ENCODE measurements at regions not wholly inside any gene's neighbourhood (a gene's known extent, or its start where the extent isn't known, plus 50 kb on each side); places are given as distances from the start of the nearest gene placed in this dataset.

- Histone ChIP-seq H3K27me3 (no peaks in the 10 kb centered on the region), H3K4me3 (no peak overlapping the region), H3K36me3 (no peaks in the 10 kb centered on the region), H3K4me1 (peaks cover 0 to 9% (median 0%) of the 10 kb centered on the region in 4 donors), H3K27ac (no peak overlapping the region), H3K9me3 (no peaks in the 10 kb centered on the region)
- intact Hi-C loops (cut with DNase I; ENCODE audit: low total_unique reads): no loop called here
- no peak for TF ChIP-seq POLR2A (IDR thresholded peaks at IDR 0.05)
- no peak for TF ChIP-seq EP300 (IDR thresholded peaks at IDR 0.05)
- TF ChIP-seq POLR2AphosphoS5 (IDR thresholded peaks at IDR 0.05): no peak
- TF ChIP-seq, protein P1, sequence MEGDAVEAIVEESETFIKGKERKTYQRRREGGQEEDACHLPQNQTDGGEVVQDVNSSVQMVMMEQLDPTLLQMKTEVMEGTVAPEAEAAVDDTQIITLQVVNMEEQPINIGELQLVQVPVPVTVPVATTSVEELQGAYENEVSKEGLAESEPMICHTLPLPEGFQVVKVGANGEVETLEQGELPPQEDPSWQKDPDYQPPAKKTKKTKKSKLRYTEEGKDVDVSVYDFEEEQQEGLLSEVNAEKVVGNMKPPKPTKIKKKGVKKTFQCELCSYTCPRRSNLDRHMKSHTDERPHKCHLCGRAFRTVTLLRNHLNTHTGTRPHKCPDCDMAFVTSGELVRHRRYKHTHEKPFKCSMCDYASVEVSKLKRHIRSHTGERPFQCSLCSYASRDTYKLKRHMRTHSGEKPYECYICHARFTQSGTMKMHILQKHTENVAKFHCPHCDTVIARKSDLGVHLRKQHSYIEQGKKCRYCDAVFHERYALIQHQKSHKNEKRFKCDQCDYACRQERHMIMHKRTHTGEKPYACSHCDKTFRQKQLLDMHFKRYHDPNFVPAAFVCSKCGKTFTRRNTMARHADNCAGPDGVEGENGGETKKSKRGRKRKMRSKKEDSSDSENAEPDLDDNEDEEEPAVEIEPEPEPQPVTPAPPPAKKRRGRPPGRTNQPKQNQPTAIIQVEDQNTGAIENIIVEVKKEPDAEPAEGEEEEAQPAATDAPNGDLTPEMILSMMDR (IDR thresholded peaks at IDR 0.05): no peak
- DNase-seq: no peak
- WGBS, 5 donors: 77 to 96% (median 89%) methylated on average over 2 of the region's 2 CpGs
Measured at GRCh38 chr14:30053103-30053502, 125.5 kb upstream of the PRKD1 start.

DNA sequence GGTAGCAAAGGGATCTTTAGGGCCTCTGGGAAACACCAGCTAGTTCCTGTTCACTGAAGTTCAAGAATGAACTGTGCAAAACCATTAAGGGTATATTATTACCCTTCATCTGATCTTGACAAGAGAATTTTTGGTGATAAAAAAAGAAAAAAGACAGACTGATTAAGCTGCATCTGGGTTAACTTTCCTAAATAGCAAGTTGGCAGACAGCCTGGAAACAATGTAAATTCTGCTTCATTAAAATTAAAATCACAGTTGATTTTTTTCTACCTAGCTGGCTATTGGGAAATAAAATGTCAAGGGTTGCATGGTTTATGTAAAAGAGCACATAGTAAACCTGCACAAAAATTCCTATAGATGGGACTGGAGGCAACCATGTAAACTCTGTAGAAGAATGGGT is 126.6 kb upstream of the PRKD1 start:
- TF ChIP-seq POLR2AphosphoS5 (IDR thresholded peaks at IDR 0.05): no peak
- TF ChIP-seq POLR2A (IDR thresholded peaks at IDR 0.05): no peak
- TF ChIP-seq, protein P1 (IDR thresholded peaks at IDR 0.05): no peak
- TF ChIP-seq EP300 (IDR thresholded peaks at IDR 0.05): no peak
- no peaks in the 10 kb centered on the region for H3K9me3 ChIP-seq
- intact Hi-C loops (cut with DNase I; ENCODE audit: low total_unique reads): no loop called here
- no peak overlapping the region for H3K27ac ChIP-seq
- H3K27me3 ChIP-seq: no peaks in the 10 kb centered on the region
- H3K4me3 ChIP-seq: no peak overlapping the region
- H3K36me3 ChIP-seq: no peaks in the 10 kb centered on the region
- no peak for DNase-seq
- H3K4me1 ChIP-seq: peaks cover 0 to 9% (median 0%) of the 10 kb centered on the region in 4 donors

GRCh38 chr14:30058401-30058800 is 130.8 kb upstream of the PRKD1 start:
- Histone ChIP-seq H3K36me3 (no peaks in the 10 kb centered on the region), H3K27ac (no peak overlapping the region), H3K9me3 (no peaks in the 10 kb centered on the region), H3K4me3 (no peak overlapping the region), H3K4me1 (peaks cover 0 to under 1% (median 0%) of the 10 kb centered on the region in 4 donors), H3K27me3 (no peaks in the 10 kb centered on the region)
- TF ChIP-seq POLR2AphosphoS5 (IDR thresholded peaks at IDR 0.05) (no peak), EP300 (IDR thresholded peaks at IDR 0.05) (no peak), POLR2A (IDR thresholded peaks at IDR 0.05) (no peak)
- TF ChIP-seq, protein P1 (IDR thresholded peaks at IDR 0.05): no peak
- intact Hi-C loops (cut with DNase I; ENCODE audit: low total_unique reads): no loop called here
- 70 to 90% (median 89%) methylated on average over 1 of the region's 1 CpG for WGBS, 5 donors
- no peak for DNase-seq

DNA sequence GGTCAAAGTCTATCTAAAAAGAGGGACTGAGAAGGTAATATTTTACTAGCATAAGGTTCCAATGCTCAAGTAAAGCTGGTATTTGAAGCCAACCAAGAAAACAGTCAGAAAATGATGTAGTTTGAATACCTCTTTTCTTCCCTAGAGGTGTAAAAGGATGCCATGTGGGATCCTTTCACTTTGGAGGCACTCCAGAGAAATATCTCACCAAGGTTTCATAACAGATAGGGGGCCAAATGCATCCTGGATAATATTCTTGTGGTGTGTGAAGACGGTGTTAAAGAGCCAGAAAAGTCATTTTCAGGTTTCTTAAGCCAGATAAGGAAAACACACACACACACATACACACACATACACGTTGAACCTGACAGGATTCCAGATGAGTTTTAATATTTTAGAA is 136.1 kb upstream of the PRKD1 start:
- no peak for TF ChIP-seq POLR2AphosphoS5 (IDR thresholded peaks at IDR 0.05)
- no peak for TF ChIP-seq EP300 (IDR thresholded peaks at IDR 0.05)
- no peak for TF ChIP-seq POLR2A (IDR thresholded peaks at IDR 0.05)
- TF ChIP-seq, protein P1 (IDR thresholded peaks at IDR 0.05): no peak
- 47 to 52% (median 49%) methylated on average over 2 of the region's 2 CpGs for WGBS, 5 donors
- intact Hi-C loops (cut with DNase I; ENCODE audit: low total_unique reads): no loop called here

More for the DNA sequence above, 136.1 kb upstream of the PRKD1 start:
- Histone ChIP-seq H3K9me3 (peaks cover 0 to 4% (median 0%) of the 10 kb centered on the region in 4 donors), H3K36me3 (no peaks in the 10 kb centered on the region), H3K4me1 (no peaks in the 10 kb centered on the region), H3K27ac (no peak overlapping the region), H3K27me3 (no peaks in the 10 kb centered on the region), H3K4me3 (no peak overlapping the region)
- no peak for DNase-seq

Data from stomach (tissue), 8 donors.